ENCODE measurements at regions not wholly inside any gene's neighbourhood (a gene's known extent, or its start where the extent isn't known, plus 50 kb on each side); places are given as distances from the start of the nearest gene placed in this dataset.

DNA sequence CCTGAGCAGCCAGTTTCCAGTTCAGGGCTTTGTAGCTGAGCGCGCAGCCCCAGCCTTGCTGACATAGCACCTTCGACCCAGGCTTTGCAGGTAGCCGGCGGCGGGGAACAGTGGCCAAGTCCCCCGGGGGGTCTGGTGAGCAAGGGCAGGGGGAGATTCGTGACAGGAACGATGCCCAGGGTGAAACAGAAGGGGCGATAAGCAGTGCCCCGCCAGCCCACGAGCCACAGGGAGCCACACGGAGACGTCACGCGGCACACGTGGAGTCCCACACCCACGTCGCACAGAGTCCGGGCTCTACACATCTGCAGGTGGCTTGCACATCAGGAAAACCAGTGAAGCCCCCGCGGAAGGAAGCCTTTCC, 127.2 kb downstream of the SOX1 start:
- H3K36me3 ChIP-seq (ENCODE audit: control insufficient read depth, insufficient read depth, low read length), result no peaks in the 10 kb centered on the region
- POLR2A ChIA-PET, result no interaction called here
- no peaks in the 10 kb centered on the region for H3K27me3 ChIP-seq (ENCODE audit: control insufficient read depth, insufficient read depth, low read length)
- TF ChIP-seq, protein P1, sequence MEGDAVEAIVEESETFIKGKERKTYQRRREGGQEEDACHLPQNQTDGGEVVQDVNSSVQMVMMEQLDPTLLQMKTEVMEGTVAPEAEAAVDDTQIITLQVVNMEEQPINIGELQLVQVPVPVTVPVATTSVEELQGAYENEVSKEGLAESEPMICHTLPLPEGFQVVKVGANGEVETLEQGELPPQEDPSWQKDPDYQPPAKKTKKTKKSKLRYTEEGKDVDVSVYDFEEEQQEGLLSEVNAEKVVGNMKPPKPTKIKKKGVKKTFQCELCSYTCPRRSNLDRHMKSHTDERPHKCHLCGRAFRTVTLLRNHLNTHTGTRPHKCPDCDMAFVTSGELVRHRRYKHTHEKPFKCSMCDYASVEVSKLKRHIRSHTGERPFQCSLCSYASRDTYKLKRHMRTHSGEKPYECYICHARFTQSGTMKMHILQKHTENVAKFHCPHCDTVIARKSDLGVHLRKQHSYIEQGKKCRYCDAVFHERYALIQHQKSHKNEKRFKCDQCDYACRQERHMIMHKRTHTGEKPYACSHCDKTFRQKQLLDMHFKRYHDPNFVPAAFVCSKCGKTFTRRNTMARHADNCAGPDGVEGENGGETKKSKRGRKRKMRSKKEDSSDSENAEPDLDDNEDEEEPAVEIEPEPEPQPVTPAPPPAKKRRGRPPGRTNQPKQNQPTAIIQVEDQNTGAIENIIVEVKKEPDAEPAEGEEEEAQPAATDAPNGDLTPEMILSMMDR (IDR thresholded peaks at IDR 0.05; ENCODE audit: insufficient read depth, low read depth, low read length), result no peak
- H3K4me3 ChIP-seq (ENCODE audit: low read depth, low read length), result no peak overlapping the region
- CTCF ChIA-PET, result no interaction called here
- DNase-seq (ENCODE audit: low read depth), result no peak

DNA sequence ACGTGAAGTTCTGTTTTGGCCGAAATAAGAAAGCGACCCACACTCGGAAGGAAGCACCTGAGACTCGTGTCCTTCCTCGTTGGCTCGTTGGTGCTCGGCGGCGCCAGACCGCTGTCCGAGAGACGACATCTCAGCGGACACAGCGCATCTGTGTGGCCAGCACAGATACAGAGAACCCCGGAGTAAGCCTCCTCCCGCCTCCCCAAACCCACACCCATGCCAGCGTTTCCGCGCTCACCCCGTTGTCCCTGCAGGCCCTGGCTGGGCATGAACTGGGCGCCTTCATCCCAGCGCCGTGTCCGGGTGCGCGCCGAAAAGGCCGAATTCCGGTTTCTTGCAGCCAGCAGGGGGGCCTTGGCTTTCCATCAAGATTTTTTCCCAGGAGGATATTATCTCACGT, 127.6 kb downstream of the SOX1 start:
- ChIA-PET POLR2A (no interaction called here), CTCF (no interaction called here)
- no peak overlapping the region for H3K4me3 ChIP-seq (ENCODE audit: low read depth, low read length)
- H3K27me3 ChIP-seq (ENCODE audit: control insufficient read depth, insufficient read depth, low read length), result no peaks in the 10 kb centered on the region
- TF ChIP-seq, protein P1 (IDR thresholded peaks at IDR 0.05; ENCODE audit: insufficient read depth, low read depth, low read length), result no peak
- H3K36me3 ChIP-seq (ENCODE audit: control insufficient read depth, insufficient read depth, low read length), result no peaks in the 10 kb centered on the region
- DNase-seq (ENCODE audit: low read depth), result no peak

DNA sequence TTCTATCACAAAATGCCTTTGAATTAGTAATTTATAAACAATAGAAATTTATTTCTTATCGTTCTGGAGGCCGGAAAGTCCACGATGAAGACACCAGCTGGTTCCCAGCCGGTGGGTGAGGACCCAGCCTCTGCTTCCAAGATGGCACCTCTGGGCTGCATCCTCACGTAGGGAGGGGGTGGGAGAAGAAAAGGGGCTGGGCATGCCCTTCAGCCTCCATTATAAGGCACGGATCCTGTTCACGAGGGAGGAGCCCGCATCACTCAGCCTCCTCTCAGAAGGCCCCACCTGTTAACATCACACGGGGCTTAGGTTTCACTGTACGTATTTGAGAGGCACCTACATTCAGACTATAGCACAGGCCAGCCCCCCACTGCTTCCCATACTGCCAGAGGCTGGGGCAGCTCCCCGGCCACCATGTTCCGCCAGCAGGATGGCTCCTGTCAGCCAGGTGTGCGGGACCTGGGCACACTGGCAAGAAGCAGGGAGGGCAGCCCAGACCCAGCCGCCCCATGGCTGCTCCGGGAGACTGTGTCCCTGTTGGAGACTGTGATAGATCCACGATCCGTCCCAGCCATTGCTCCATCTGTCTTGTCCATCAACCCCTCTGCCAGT, 131.6 kb downstream of the SOX1 start:
- H3K36me3 ChIP-seq (ENCODE audit: control insufficient read depth, insufficient read depth, low read length), result no peaks in the 10 kb centered on the region
- POLR2A ChIA-PET, result no interaction called here
- CTCF ChIA-PET, result no interaction called here
- TF ChIP-seq, protein P1 (IDR thresholded peaks at IDR 0.05; ENCODE audit: insufficient read depth, low read depth, low read length), result no peak
- H3K4me3 ChIP-seq (ENCODE audit: low read depth, low read length), result no peak overlapping the region
- H3K27me3 ChIP-seq (ENCODE audit: control insufficient read depth, insufficient read depth, low read length), result no peaks in the 10 kb centered on the region
- no peak for DNase-seq (ENCODE audit: low read depth)

DNA sequence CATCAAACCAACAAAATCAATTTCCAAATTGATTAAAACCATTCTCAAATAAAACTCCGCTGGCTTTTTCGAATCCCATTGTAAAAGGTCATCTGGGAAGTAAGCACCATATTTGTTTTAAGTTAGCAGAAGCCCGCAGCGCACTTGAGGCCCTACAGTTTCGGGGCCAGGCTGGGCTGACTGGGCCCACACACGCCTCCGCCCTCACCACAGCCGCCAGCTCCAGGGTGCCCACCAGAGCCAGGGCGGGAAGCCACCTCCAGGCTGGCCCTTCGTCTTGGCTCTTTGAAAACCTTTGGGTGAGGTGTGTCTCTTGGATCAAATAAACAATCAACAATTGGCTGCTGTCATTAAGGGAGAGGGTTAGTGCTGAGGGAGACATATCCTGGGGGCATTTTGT, 133.3 kb downstream of the SOX1 start:
- no peaks in the 10 kb centered on the region for H3K27me3 ChIP-seq (ENCODE audit: control insufficient read depth, insufficient read depth, low read length)
- ChIA-PET POLR2A (no interaction called here), CTCF (no interaction called here)
- TF ChIP-seq, protein P1 (IDR thresholded peaks at IDR 0.05; ENCODE audit: insufficient read depth, low read depth, low read length), result no peak
- DNase-seq (ENCODE audit: low read depth), result no peak
- no peaks in the 10 kb centered on the region for H3K36me3 ChIP-seq (ENCODE audit: control insufficient read depth, insufficient read depth, low read length)
- no peak overlapping the region for H3K4me3 ChIP-seq (ENCODE audit: low read depth, low read length)

DNA sequence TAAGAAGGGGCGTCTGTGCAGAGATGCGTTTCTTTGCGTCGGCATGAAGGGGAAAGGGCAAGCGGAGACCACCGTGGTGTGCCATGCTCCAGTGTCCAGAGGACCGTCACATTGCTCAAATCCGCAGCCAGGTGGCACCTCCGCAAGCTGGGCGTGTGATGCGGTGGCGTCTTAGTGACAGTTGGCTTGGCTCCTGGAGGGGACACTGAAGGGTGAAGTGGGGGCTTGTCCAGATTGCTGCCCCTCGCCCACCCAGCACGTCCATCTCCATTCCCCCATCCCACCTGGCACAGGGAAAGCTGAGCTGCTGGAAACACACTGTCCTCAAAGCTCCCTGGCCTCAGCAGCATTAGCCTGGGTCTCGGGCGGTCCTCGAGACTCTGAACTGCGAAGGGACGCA, 135.3 kb downstream of the SOX1 start:
- Histone ChIP-seq H3K27me3 (ENCODE audit: control insufficient read depth, insufficient read depth, low read length) (no peaks in the 10 kb centered on the region), H3K4me3 (ENCODE audit: low read depth, low read length) (no peak overlapping the region), H3K36me3 (ENCODE audit: control insufficient read depth, insufficient read depth, low read length) (no peaks in the 10 kb centered on the region)
- ChIA-PET CTCF (no interaction called here), POLR2A (no interaction called here)
- no peak for DNase-seq (ENCODE audit: low read depth)
- TF ChIP-seq, protein P1 (IDR thresholded peaks at IDR 0.05; ENCODE audit: insufficient read depth, low read depth, low read length), result no peak
